BE2C (cell line): ENCODE measurements at regions not wholly inside any gene's neighbourhood (a gene's known extent, or its start where the extent isn't known, plus 50 kb on each side); places are given as distances from the start of the nearest gene placed in this dataset.
"Not testable (repeated sequence)": the region's sequence is repeated elsewhere in the genome, so short reads cannot be mapped to it uniquely, and the experiment has no call there.

Source experiments
- DNase-seq: peaks from one replicate; pipeline ENCODE4 v3.0.0-alpha.2; 2020
- H3K27me3 ChIP-seq: fragments of 250-450 bp; sonication (Bioruptor Pico); 2 replicates; pipeline ENCODE4 v1.5.1; 2020; ENCODE audit warnings: mild to moderate bottlenecking
- H3K36me3 ChIP-seq: fragments of 250-450 bp; sonication (Bioruptor Pico); 2 replicates; pipeline ENCODE4 v1.5.1; 2020; ENCODE audit warnings: mild to moderate bottlenecking
- H3K4me1 ChIP-seq: fragments of 250-450 bp; sonication (Bioruptor Pico); 2 replicates; pipeline ENCODE4 v1.5.1; 2020
- H3K4me3 ChIP-seq: 2 replicates; pipeline ENCODE4 v1.5.1; 2011; ENCODE audit warnings: low read depth, low read length
- H3K9me3 ChIP-seq: fragments of 250-450 bp; sonication (Bioruptor Pico); 2 replicates; pipeline ENCODE4 v1.5.1; 2020
- CTCF ChIP-seq: IDR thresholded peaks from 2 replicates; pipeline ENCODE4 v1.5.1; 2012; ENCODE audit warnings: mild to moderate bottlenecking, low read depth, low read length

- Histone ChIP-seq H3K4me3 (no peak overlapping the region), H3K9me3 (no peaks in the 10 kb centered on the region), H3K4me1 (no peaks in the 10 kb centered on the region), H3K27me3 (no peaks in the 10 kb centered on the region), H3K36me3 (no peaks in the 10 kb centered on the region)
- no peak for DNase-seq
- no peak for TF ChIP-seq CTCF
Observed at GRCh38 chr3:153552887-153553604, 391.0 kb downstream of the RAP2B start.

GRCh38 chr3:153553605-153553945, 391.5 kb downstream of the RAP2B start:
- no peak for DNase-seq
- Histone ChIP-seq H3K4me3 (no peak overlapping the region), H3K9me3 (no peaks in the 10 kb centered on the region), H3K4me1 (no peaks in the 10 kb centered on the region), H3K36me3 (no peaks in the 10 kb centered on the region), H3K27me3 (no peaks in the 10 kb centered on the region)
- no peak for TF ChIP-seq CTCF

- H3K27me3 ChIP-seq: no peaks in the 10 kb centered on the region
- no peaks in the 10 kb centered on the region for H3K36me3 ChIP-seq
- no peaks in the 10 kb centered on the region for H3K9me3 ChIP-seq
- no peaks in the 10 kb centered on the region for H3K4me1 ChIP-seq
- H3K4me3 ChIP-seq: no peak overlapping the region
- DNase-seq: no peak
- no peak for TF ChIP-seq CTCF
Observed at GRCh38 chr3:153555919-153556318, 393.9 kb downstream of the RAP2B start.

GRCh38 chr3:153559366-153559765, 397.3 kb downstream of the RAP2B start:
- H3K27me3 ChIP-seq, DNase-seq, H3K4me1 ChIP-seq: not testable (repeated sequence)

GRCh38 chr3:153567011-153567410, 405.0 kb downstream of the RAP2B start:
- H3K4me1 ChIP-seq: no peaks in the 10 kb centered on the region
- H3K27me3 ChIP-seq: no peaks in the 10 kb centered on the region
- no peak for DNase-seq
- H3K9me3 ChIP-seq: no peaks in the 10 kb centered on the region; the same call in 1 of the 2 replicates
- no peak overlapping the region for H3K4me3 ChIP-seq
- no peaks in the 10 kb centered on the region for H3K36me3 ChIP-seq
- no peak for TF ChIP-seq CTCF

More at GRCh38 chr3:153559366-153559765, 397.3 kb downstream of the RAP2B start:
- not testable (repeated sequence) for H3K9me3 ChIP-seq, H3K36me3 ChIP-seq, H3K4me3 ChIP-seq

GRCh38 chr3:153567556-153567955, 405.5 kb downstream of the RAP2B start:
- DNase-seq: no peak
- Histone ChIP-seq H3K36me3 (no peaks in the 10 kb centered on the region), H3K4me3 (no peak overlapping the region), H3K9me3 (no peaks in the 10 kb centered on the region; the same call in 1 of the 2 replicates), H3K4me1 (no peaks in the 10 kb centered on the region), H3K27me3 (no peaks in the 10 kb centered on the region)
- no peak for TF ChIP-seq CTCF

GRCh38 chr3:153570481-153570880, 408.5 kb downstream of the RAP2B start:
- H3K4me1 ChIP-seq, DNase-seq, H3K4me3 ChIP-seq, H3K9me3 ChIP-seq, H3K36me3 ChIP-seq, H3K27me3 ChIP-seq: not testable (repeated sequence)
